GM18499 (cell line): ENCODE measurements at regions not wholly inside any gene's neighbourhood (a gene's known extent, or its start where the extent isn't known, plus 50 kb on each side); places are given as distances from the start of the nearest gene placed in this dataset.

Experiments
- ATAC-seq: cut with Tn5 transposase; IDR thresholded peaks from one replicate; pipeline ENCODE4 v1.9.1; 2021; ENCODE audit warnings: moderate number of reproducible peaks; ENCODE audit not compliant: insufficient read depth, unreplicated experiment

- ATAC-seq: no peak
Measured at GRCh38 chr12:107530701-107531100, 154.9 kb upstream of the PWP1 start.

- ATAC-seq: peak; percentile 78
Measured at GRCh38 chr12:107533218-107533617, 152.4 kb upstream of the PWP1 start.

GRCh38 chr12:107536613-107537012 lies 149.0 kb upstream of the PWP1 start:
- no peak for ATAC-seq

- ATAC-seq: no peak
Measured at GRCh38 chr12:107537464-107538119, 148.0 kb upstream of the PWP1 start.

- ATAC-seq: no peak
Measured at GRCh38 chr12:107539196-107539939, 146.2 kb upstream of the PWP1 start.

GRCh38 chr12:107541001-107541705 lies 144.4 kb upstream of the PWP1 start:
- ATAC-seq: no peak

GRCh38 chr12:107543416-107543815 lies 142.2 kb upstream of the PWP1 start:
- no peak for ATAC-seq

GRCh38 chr12:107543841-107544240 lies 141.8 kb upstream of the PWP1 start:
- no peak for ATAC-seq

- ATAC-seq: no peak
Measured at GRCh38 chr12:107544937-107545336, 140.7 kb upstream of the PWP1 start.

GRCh38 chr12:107545737-107546353 lies 139.8 kb upstream of the PWP1 start:
- no peak for ATAC-seq

- ATAC-seq: no peak
Measured at GRCh38 chr12:107547389-107547788, 138.2 kb upstream of the PWP1 start.

- no peak for ATAC-seq
Measured at GRCh38 chr12:107549651-107550480, 135.7 kb upstream of the PWP1 start.

GRCh38 chr12:107551434-107551833 lies 134.2 kb upstream of the PWP1 start:
- no peak for ATAC-seq

- no peak for ATAC-seq
Measured at GRCh38 chr12:107552263-107552662, 133.3 kb upstream of the PWP1 start.

GRCh38 chr12:107553211-107553765 lies 132.3 kb upstream of the PWP1 start:
- ATAC-seq: no peak

- no peak for ATAC-seq
Measured at GRCh38 chr12:107554941-107555340, 130.7 kb upstream of the PWP1 start.

GRCh38 chr12:107557026-107557425 lies 128.6 kb upstream of the PWP1 start:
- no peak for ATAC-seq

GRCh38 chr12:107557589-107558100 lies 128.0 kb upstream of the PWP1 start:
- ATAC-seq: no peak

- no peak for ATAC-seq
Measured at GRCh38 chr12:107558141-107558815, 127.3 kb upstream of the PWP1 start.
